NT2/D1 (cell line): ENCODE measurements at regions not wholly inside any gene's neighbourhood (a gene's known extent, or its start where the extent isn't known, plus 50 kb on each side); places are given as distances from the start of the nearest gene placed in this dataset.

ENCODE experiments used
- YY1 ChIP-seq: IDR thresholded peaks from 2 replicates; pipeline ENCODE4 v1.6.1; 2011; ENCODE audit not compliant: insufficient read length, insufficient read depth
- ZNF274 ChIP-seq: IDR thresholded peaks from 2 replicates; pipeline ENCODE4 v1.6.1; 2011; ENCODE audit warnings: mild to moderate bottlenecking, low read depth, low read length

GRCh38 chr5:173494446-173494845 lies 122.0 kb downstream of the BOD1 start:
- TF ChIP-seq ZNF274 (no peak), YY1 (no peak)
